ENCODE measurements at regions not wholly inside any gene's neighbourhood (a gene's known extent, or its start where the extent isn't known, plus 50 kb on each side); places are given as distances from the start of the nearest gene placed in this dataset.

GRCh38 chr14:89542786-89543424 is 125.9 kb upstream of the FOXN3 start:
- TF ChIP-seq EZH2phosphoT487 (conservative IDR thresholded peaks at IDR 0.05; ENCODE audit: low read length) = no peak
- no peak for TF ChIP-seq CTCF (IDR thresholded peaks at IDR 0.05; ENCODE audit: insufficient read depth, low read length, poor library complexity, severe bottlenecking)
- Histone ChIP-seq H3K4me2 (ENCODE audit: low read depth, low read length, poor library complexity, severe bottlenecking) (no peak overlapping the region), H2AFZ (ENCODE audit: low read depth, low read length, severe bottlenecking) (no peak overlapping the region), H4K20me1 (ENCODE audit: low read depth, low read length) (0 out of 2 replicates have a peak, but pooled peaks cover 4% of the 10 kb centered on the region), H3K9me3 (ENCODE audit: insufficient read depth, low read length) (no peaks in the 10 kb centered on the region), H3F3A (ENCODE audit: insufficient read depth) (no peaks in the 10 kb centered on the region), H3K9ac (ENCODE audit: low read length) (no peak overlapping the region), H3K27me3 (ENCODE audit: low read length) (no peaks in the 10 kb centered on the region), H3K9me2 (replicated peaks; ENCODE audit: insufficient read depth, low read length) (no peaks in the 10 kb centered on the region), H3K79me2 (ENCODE audit: insufficient read depth, low read length) (no peaks in the 10 kb centered on the region), H3K4me3 (ENCODE audit: insufficient read depth, low read length, poor library complexity, severe bottlenecking) (no peak overlapping the region), H3K27ac (ENCODE audit: low read depth, low read length) (no peak overlapping the region), H3K36me3 (ENCODE audit: low read length) (no peaks in the 10 kb centered on the region)

GRCh38 chr14:89540830-89541470 is 123.9 kb upstream of the FOXN3 start:
- H3K36me3 ChIP-seq (ENCODE audit: low read length) = no peaks in the 10 kb centered on the region
- no peaks in the 10 kb centered on the region for H3F3A ChIP-seq (ENCODE audit: insufficient read depth)
- H3K9me3 ChIP-seq (ENCODE audit: insufficient read depth, low read length) = no peaks in the 10 kb centered on the region
- H3K27me3 ChIP-seq (ENCODE audit: low read length) = no peaks in the 10 kb centered on the region
- H3K79me2 ChIP-seq (ENCODE audit: insufficient read depth, low read length) = no peaks in the 10 kb centered on the region
- H3K27ac ChIP-seq (ENCODE audit: low read depth, low read length) = no peak overlapping the region
- H3K4me3 ChIP-seq (ENCODE audit: insufficient read depth, low read length, poor library complexity, severe bottlenecking) = no peak overlapping the region
- H4K20me1 ChIP-seq (ENCODE audit: low read depth, low read length) = 0 out of 2 replicates have a peak, but pooled peaks cover 4% of the 10 kb centered on the region
- no peak overlapping the region for H3K9ac ChIP-seq (ENCODE audit: low read length)
- H2AFZ ChIP-seq (ENCODE audit: low read depth, low read length, severe bottlenecking) = no peak overlapping the region
- H3K9me2 ChIP-seq (replicated peaks; ENCODE audit: insufficient read depth, low read length) = no peaks in the 10 kb centered on the region; the same call in 1 of the 2 replicates
- H3K4me2 ChIP-seq (ENCODE audit: low read depth, low read length, poor library complexity, severe bottlenecking) = no peak overlapping the region
- no peak for TF ChIP-seq EZH2phosphoT487 (conservative IDR thresholded peaks at IDR 0.05; ENCODE audit: low read length)
- TF ChIP-seq CTCF (IDR thresholded peaks at IDR 0.05; ENCODE audit: insufficient read depth, low read length, poor library complexity, severe bottlenecking) = no peak

- Histone ChIP-seq H3K4me2 (ENCODE audit: low read depth, low read length, poor library complexity, severe bottlenecking) (no peak overlapping the region), H3K27ac (ENCODE audit: low read depth, low read length) (no peak overlapping the region), H3F3A (ENCODE audit: insufficient read depth) (no peaks in the 10 kb centered on the region), H3K27me3 (ENCODE audit: low read length) (no peaks in the 10 kb centered on the region), H3K9me3 (ENCODE audit: insufficient read depth, low read length) (no peaks in the 10 kb centered on the region), H3K9ac (ENCODE audit: low read length) (no peak overlapping the region), H3K4me3 (ENCODE audit: insufficient read depth, low read length, poor library complexity, severe bottlenecking) (no peak overlapping the region), H2AFZ (ENCODE audit: low read depth, low read length, severe bottlenecking) (no peak overlapping the region), H4K20me1 (ENCODE audit: low read depth, low read length) (0 out of 2 replicates have a peak, but pooled peaks cover 4% of the 10 kb centered on the region), H3K79me2 (ENCODE audit: insufficient read depth, low read length) (no peaks in the 10 kb centered on the region), H3K9me2 (replicated peaks; ENCODE audit: insufficient read depth, low read length) (no peaks in the 10 kb centered on the region; the same call in 1 of the 2 replicates), H3K36me3 (ENCODE audit: low read length) (no peaks in the 10 kb centered on the region)
- no peak for TF ChIP-seq CTCF (IDR thresholded peaks at IDR 0.05; ENCODE audit: insufficient read depth, low read length, poor library complexity, severe bottlenecking)
- TF ChIP-seq EZH2phosphoT487 (conservative IDR thresholded peaks at IDR 0.05; ENCODE audit: low read length) = no peak
Measured at GRCh38 chr14:89540009-89540829, 123.2 kb upstream of the FOXN3 start.

All from SU-DHL-6 (cell line).